ENCODE measurements at regions not wholly inside any gene's neighbourhood (a gene's known extent, or its start where the extent isn't known, plus 50 kb on each side); places are given as distances from the start of the nearest gene placed in this dataset.

GRCh38 chr12:60849723-60850122, 1253.9 kb downstream of the SLC16A7 start:
- 77% methylated on average over 2 of the region's 3 CpGs for WGBS (ENCODE audit: insufficient coverage)
- TF ChIP-seq, protein P1, sequence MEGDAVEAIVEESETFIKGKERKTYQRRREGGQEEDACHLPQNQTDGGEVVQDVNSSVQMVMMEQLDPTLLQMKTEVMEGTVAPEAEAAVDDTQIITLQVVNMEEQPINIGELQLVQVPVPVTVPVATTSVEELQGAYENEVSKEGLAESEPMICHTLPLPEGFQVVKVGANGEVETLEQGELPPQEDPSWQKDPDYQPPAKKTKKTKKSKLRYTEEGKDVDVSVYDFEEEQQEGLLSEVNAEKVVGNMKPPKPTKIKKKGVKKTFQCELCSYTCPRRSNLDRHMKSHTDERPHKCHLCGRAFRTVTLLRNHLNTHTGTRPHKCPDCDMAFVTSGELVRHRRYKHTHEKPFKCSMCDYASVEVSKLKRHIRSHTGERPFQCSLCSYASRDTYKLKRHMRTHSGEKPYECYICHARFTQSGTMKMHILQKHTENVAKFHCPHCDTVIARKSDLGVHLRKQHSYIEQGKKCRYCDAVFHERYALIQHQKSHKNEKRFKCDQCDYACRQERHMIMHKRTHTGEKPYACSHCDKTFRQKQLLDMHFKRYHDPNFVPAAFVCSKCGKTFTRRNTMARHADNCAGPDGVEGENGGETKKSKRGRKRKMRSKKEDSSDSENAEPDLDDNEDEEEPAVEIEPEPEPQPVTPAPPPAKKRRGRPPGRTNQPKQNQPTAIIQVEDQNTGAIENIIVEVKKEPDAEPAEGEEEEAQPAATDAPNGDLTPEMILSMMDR (IDR thresholded peaks at IDR 0.05) = no peak
- peaks cover 0 to 3% of the 10 kb centered on the region in 2 donors for H3K9me3 ChIP-seq (replicated peaks in 1 of 2; ENCODE audit: control insufficient read depth in 1 of 2, insufficient read depth in 1 of 2, low read length in 2 of 2)

GRCh38 chr12:60853407-60853806, 1257.6 kb downstream of the SLC16A7 start:
- no peaks in the 10 kb centered on the region for H3K36me3 ChIP-seq (replicated peaks in 1 of 2; ENCODE audit: control insufficient read depth in 1 of 2, insufficient read depth in 2 of 2, low read length in 2 of 2)
- no peak overlapping the region for H3K4me3 Mint-ChIP-seq
- WGBS (ENCODE audit: insufficient coverage) = no CpG with 5 or more reads among the region's 2 CpGs
- H2AFZ ChIP-seq (ENCODE audit: insufficient read depth, low read depth, low read length, poor library complexity, severe bottlenecking) = no peak overlapping the region
- no peak overlapping the region for H3K9ac ChIP-seq (ENCODE audit: insufficient read depth, low read length, poor library complexity, severe bottlenecking)
- H3K9me3 ChIP-seq (replicated peaks in 1 of 2; ENCODE audit: control insufficient read depth in 1 of 2, insufficient read depth in 1 of 2, low read length in 2 of 2) = no peaks in the 10 kb centered on the region
- no peaks in the 10 kb centered on the region for H3K79me2 ChIP-seq (ENCODE audit: insufficient read depth, low read length)
- no peak overlapping the region for H3K27ac ChIP-seq (ENCODE audit: low read depth in 1 of 2, low read length in 2 of 2)
- H4K20me1 ChIP-seq (ENCODE audit: insufficient read depth, low read length) = no peaks in the 10 kb centered on the region
- no peaks in the 10 kb centered on the region for H3K4me1 ChIP-seq (ENCODE audit: control insufficient read depth in 1 of 2, insufficient read depth in 2 of 2, low read length in 2 of 2)
- peaks cover 0 to 9% (median 2%) of the 10 kb centered on the region in 7 donors for H3K9me3 Mint-ChIP-seq
- H3K36me3 Mint-ChIP-seq = no peaks in the 10 kb centered on the region
- intact Hi-C loops (cut with micrococcal nuclease) = no loop called here
- no peaks in the 10 kb centered on the region for H3K27me3 ChIP-seq (ENCODE audit: control insufficient read depth in 2 of 2, insufficient read depth in 2 of 2, low read length in 2 of 2)
- DNase-seq = no peak
- no peaks in the 10 kb centered on the region for H3K4me1 Mint-ChIP-seq
- no peak overlapping the region for H3K4me2 ChIP-seq (replicated peaks; ENCODE audit: extremely low read depth, low read length, poor library complexity, severe bottlenecking)
- no peaks in the 10 kb centered on the region for H3K27me3 Mint-ChIP-seq (ENCODE audit: low read depth in 3 of 3)
- H3K27ac Mint-ChIP-seq = no peak overlapping the region
- TF ChIP-seq, protein P1 (IDR thresholded peaks at IDR 0.05) = no peak
- no peak overlapping the region for H3K4me3 ChIP-seq (replicated peaks in 1 of 3; ENCODE audit: low read depth in 2 of 3, low read length in 3 of 3)

More at GRCh38 chr12:60849723-60850122, 1253.9 kb downstream of the SLC16A7 start:
- Histone ChIP-seq H3K4me2 (replicated peaks; ENCODE audit: extremely low read depth, low read length, poor library complexity, severe bottlenecking) (no peak overlapping the region), H3K4me1 (ENCODE audit: control insufficient read depth in 1 of 2, insufficient read depth in 2 of 2, low read length in 2 of 2) (no peaks in the 10 kb centered on the region), H3K27ac (ENCODE audit: low read depth in 1 of 2, low read length in 2 of 2) (no peak overlapping the region), H3K9ac (ENCODE audit: insufficient read depth, low read length, poor library complexity, severe bottlenecking) (no peak overlapping the region), H3K79me2 (ENCODE audit: insufficient read depth, low read length) (no peaks in the 10 kb centered on the region), H2AFZ (ENCODE audit: insufficient read depth, low read depth, low read length, poor library complexity, severe bottlenecking) (no peak overlapping the region), H3K4me3 (replicated peaks in 1 of 3; ENCODE audit: low read depth in 2 of 3, low read length in 3 of 3) (no peak overlapping the region), H3K36me3 (replicated peaks in 1 of 2; ENCODE audit: control insufficient read depth in 1 of 2, insufficient read depth in 2 of 2, low read length in 2 of 2) (no peaks in the 10 kb centered on the region), H4K20me1 (ENCODE audit: insufficient read depth, low read length) (no peaks in the 10 kb centered on the region), H3K27me3 (ENCODE audit: control insufficient read depth in 2 of 2, insufficient read depth in 2 of 2, low read length in 2 of 2) (no peaks in the 10 kb centered on the region)
- Mint-ChIP-seq H3K27me3 (ENCODE audit: low read depth in 3 of 3) (no peaks in the 10 kb centered on the region), H3K4me1 (no peaks in the 10 kb centered on the region), H3K27ac (no peak overlapping the region), H3K4me3 (no peak overlapping the region), H3K36me3 (no peaks in the 10 kb centered on the region), H3K9me3 (peaks cover 0 to 9% (median 4%) of the 10 kb centered on the region in 7 donors)
- intact Hi-C loops (cut with micrococcal nuclease) = no loop called here
- DNase-seq = no peak

Measured in CD14-positive monocyte (primary cell).